ENCODE measurements at regions not wholly inside any gene's neighbourhood (a gene's known extent, or its start where the extent isn't known, plus 50 kb on each side); places are given as distances from the start of the nearest gene placed in this dataset.

DNA sequence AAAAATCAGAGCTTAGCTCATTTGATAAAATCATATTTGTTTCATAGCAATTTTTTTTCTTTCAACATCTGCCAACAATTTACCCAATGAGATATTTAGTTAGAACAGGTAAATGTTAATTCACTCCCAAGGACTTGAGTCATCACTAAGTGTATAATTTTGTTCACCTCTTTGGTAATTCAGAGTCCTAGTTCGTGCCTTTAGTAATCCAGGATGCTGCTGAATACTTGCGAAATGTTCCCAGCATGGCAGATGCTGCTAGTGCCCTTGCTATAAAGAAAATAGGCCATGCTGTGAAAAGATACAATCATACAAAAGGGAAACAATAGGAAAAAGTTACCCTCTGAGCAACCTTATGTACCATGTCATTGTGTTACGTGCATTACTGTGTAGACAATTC, 210.5 kb downstream of the CSNK1G3 start:
- no peak for DNase-seq (ENCODE audit: low spot score in 2 of 2)
- TF ChIP-seq POLR2A (IDR thresholded peaks at IDR 0.05), result no peak
- TF ChIP-seq, protein P1, sequence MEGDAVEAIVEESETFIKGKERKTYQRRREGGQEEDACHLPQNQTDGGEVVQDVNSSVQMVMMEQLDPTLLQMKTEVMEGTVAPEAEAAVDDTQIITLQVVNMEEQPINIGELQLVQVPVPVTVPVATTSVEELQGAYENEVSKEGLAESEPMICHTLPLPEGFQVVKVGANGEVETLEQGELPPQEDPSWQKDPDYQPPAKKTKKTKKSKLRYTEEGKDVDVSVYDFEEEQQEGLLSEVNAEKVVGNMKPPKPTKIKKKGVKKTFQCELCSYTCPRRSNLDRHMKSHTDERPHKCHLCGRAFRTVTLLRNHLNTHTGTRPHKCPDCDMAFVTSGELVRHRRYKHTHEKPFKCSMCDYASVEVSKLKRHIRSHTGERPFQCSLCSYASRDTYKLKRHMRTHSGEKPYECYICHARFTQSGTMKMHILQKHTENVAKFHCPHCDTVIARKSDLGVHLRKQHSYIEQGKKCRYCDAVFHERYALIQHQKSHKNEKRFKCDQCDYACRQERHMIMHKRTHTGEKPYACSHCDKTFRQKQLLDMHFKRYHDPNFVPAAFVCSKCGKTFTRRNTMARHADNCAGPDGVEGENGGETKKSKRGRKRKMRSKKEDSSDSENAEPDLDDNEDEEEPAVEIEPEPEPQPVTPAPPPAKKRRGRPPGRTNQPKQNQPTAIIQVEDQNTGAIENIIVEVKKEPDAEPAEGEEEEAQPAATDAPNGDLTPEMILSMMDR (IDR thresholded peaks at IDR 0.05), result no peak
- intact Hi-C loops (cut with DNase I; ENCODE audit: low total_unique reads), result no loop called here
- 66 to 82% methylated on average over 3 of the region's 3 CpGs for WGBS, 2 donors
- no peak overlapping the region for H3K4me3 ChIP-seq (ENCODE audit: low read depth, poor library complexity, severe bottlenecking)

DNA sequence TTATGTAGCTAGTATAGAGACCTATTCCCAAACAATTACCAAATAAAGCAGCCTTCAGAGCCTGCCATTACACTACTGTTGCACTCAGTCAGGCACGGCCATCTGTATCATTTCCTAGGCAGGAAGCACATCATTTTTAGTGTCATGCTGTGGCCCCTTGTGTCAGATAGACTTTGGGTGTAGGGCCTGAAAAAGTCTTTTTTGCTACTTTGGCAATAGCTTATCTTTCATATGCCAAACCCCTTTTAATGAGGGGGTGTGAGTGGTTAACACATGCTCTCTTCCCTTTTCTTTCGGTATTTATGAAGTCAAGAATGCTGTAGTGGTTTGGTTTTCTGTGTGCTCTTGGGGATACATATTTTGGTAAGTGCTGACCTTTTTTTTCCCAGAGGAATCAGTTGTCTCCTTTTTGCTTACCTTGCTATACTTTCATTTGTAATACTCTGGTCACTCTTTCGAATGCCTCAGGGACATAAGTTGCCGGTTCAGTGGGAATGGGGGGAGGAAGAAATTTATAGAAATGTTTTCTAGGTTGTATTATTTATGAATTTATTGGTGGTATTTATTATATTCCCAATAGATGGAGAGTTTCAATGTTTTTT, 209.8 kb downstream of the CSNK1G3 start:
- intact Hi-C loops (cut with DNase I; ENCODE audit: low total_unique reads), result no loop called here
- 62 to 82% methylated on average over 4 of the region's 4 CpGs for WGBS, 2 donors
- H3K4me3 ChIP-seq (ENCODE audit: low read depth, poor library complexity, severe bottlenecking), result no peak overlapping the region
- no peak for DNase-seq (ENCODE audit: low spot score in 2 of 2)
- TF ChIP-seq, protein P1 (IDR thresholded peaks at IDR 0.05), result no peak
- no peak for TF ChIP-seq POLR2A (IDR thresholded peaks at IDR 0.05)

DNA sequence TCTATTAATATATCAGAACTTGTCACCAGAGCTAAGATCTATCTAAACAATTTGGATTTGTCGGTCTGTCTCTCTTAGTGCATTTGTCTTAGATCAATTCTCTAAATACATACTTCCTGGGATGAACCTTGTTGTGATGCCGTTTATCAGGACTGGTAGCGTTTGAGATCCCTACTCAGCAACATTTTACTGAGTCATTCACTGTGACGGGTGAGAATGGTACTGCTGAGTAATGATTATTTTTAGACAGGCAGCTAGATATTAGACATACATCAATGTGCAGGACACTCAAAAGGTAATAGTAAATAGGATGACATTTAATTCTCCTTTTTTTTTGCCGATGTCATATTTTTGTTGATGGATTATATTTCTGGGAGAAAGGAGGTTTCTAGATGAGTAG, 209.0 kb downstream of the CSNK1G3 start:
- DNase-seq (ENCODE audit: low spot score in 2 of 2), result no peak
- intact Hi-C loops (cut with DNase I; ENCODE audit: low total_unique reads), result no loop called here
- no peak for TF ChIP-seq POLR2A (IDR thresholded peaks at IDR 0.05)
- TF ChIP-seq, protein P1 (IDR thresholded peaks at IDR 0.05), result no peak
- 85 to 90% methylated on average over 5 of the region's 5 CpGs for WGBS, 2 donors
- H3K4me3 ChIP-seq (ENCODE audit: low read depth, poor library complexity, severe bottlenecking), result no peak overlapping the region

DNA sequence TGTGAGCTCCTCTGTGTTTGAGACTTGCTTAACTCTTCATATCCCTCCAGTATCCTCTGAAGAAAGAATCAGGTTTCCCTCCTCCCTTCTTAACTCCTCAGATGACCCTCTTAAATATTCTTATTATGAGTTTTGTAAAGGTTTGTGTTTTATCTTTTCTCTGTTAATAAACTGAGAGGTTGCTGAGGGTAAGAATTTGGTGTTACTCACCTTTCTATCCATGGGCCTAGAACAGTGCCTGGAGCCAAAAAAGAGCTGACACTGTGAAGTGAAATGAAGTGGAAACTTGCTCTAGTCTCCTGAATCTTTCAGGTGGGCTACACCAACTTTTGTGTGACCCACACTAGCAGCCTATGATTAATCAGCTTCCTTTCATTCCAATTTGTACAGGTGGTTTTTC, 208.4 kb downstream of the CSNK1G3 start:
- no peak for DNase-seq (ENCODE audit: low spot score in 2 of 2)
- intact Hi-C loops (cut with DNase I; ENCODE audit: low total_unique reads), result no loop called here
- TF ChIP-seq POLR2A (IDR thresholded peaks at IDR 0.05), result no peak
- TF ChIP-seq, protein P1 (IDR thresholded peaks at IDR 0.05), result no peak
- H3K4me3 ChIP-seq (ENCODE audit: low read depth, poor library complexity, severe bottlenecking), result no peak overlapping the region

DNA sequence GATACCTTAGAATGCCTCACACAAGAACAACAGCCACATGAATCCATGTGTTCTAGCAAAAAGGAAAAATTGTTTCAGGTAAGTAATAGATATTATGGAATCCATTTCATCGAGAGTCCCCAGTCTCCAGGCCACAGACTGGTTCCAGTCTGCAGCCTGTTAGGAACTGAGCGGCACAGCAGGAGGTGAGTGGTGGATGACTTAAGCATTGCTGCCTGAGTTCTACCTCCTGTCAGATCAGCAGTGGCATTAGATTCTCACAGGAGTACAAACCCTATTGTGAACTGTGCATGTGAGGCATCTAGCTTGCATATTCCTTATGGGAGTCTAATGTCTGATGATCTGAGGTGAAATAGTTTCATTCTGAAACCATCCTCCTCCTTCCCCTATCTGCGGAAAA, 207.0 kb downstream of the CSNK1G3 start:
- H3K4me3 ChIP-seq (ENCODE audit: low read depth, poor library complexity, severe bottlenecking), result no peak overlapping the region
- TF ChIP-seq POLR2A (IDR thresholded peaks at IDR 0.05), result no peak
- TF ChIP-seq, protein P1 (IDR thresholded peaks at IDR 0.05), result no peak
- intact Hi-C loops (cut with DNase I; ENCODE audit: low total_unique reads), result no loop called here
- no peak for DNase-seq (ENCODE audit: low spot score in 2 of 2)
- 90 to 97% methylated on average over 3 of the region's 3 CpGs for WGBS, 2 donors

DNA sequence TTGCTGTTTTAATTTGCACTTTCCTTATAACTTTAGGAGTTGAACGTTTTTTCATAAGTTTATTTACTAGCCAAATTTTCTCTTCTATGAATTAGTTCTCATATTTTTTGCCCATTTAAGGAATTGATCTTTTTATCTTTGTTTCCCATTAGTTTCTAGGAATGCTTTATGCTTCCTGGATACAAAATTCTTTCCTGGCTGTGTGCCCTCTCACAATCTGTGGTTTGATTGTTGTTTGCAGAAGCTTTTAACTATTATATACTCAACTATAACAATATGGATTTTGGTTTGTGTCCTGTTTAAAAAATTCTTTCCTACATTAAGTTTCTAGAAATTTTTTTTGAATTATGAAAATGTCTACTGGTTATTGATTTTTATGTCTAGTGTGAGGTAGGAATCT, 206.3 kb downstream of the CSNK1G3 start:
- 28 to 52% methylated on average over 1 of the region's 1 CpG for WGBS, 2 donors
- TF ChIP-seq POLR2A (IDR thresholded peaks at IDR 0.05), result no peak
- TF ChIP-seq, protein P1 (IDR thresholded peaks at IDR 0.05), result no peak
- DNase-seq (ENCODE audit: low spot score in 2 of 2), result no peak
- H3K4me3 ChIP-seq (ENCODE audit: low read depth, poor library complexity, severe bottlenecking), result no peak overlapping the region
- intact Hi-C loops (cut with DNase I; ENCODE audit: low total_unique reads), result no loop called here

All from lower leg skin (tissue), 4 donors.